GM19324 (cell line): ENCODE measurements at regions not wholly inside any gene's neighbourhood (a gene's known extent, or its start where the extent isn't known, plus 50 kb on each side); places are given as distances from the start of the nearest gene placed in this dataset.
"Not testable (repeated sequence)": the region's sequence is repeated elsewhere in the genome, so short reads cannot be mapped to it uniquely, and the experiment has no call there.

Experiments
- ATAC-seq: cut with Tn5 transposase; IDR thresholded peaks from one replicate; pipeline ENCODE4 v1.9.1; 2021; ENCODE audit warnings: mild to moderate bottlenecking, moderate library complexity; ENCODE audit not compliant: unreplicated experiment, low FRiP score

DNA sequence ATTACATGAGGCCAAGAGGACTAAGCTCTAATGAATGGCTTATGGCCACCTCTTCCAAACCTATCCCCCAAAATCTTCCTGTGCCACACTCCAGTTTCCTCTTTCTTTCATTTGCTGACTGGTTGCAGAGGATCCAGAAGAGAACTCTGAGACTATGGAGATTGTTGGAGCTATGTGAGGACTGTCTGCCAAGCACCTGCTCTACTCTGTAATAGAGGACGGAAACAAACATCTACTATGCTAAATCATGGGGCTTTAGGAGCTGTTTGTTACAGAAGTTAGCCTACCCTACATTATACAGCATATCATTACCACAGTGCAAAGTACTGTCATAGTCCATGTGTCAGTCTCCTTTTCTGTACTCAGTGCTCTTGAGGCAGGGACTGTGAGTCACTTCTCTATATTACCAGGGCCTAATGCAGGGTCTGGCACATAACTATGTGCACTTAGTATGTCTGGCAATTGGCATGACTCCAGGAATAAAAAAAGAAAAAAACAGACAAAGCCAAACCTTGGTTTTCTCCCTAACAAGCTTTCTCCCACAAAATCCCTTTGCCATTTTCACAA, 95.1 kb downstream of the RPAP3 start:
- no peak for ATAC-seq

DNA sequence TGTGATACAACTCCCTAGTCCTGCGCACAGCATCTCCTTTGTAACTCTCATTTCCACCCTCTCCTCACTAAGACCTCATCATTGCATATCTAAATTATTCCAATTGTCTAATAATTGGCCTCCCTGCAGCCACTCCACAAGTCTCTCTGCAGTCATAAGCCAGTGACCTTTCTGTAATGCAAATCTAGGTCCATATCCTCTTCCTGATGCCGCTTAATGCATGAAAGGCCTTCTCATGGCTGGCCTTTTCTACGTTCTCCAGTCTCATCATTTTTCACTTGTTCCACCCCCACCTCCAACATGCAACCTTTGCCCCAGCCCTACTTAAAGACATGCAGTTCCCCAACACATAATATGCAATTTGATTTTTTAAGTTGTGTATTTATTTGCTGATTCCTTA, 96.0 kb downstream of the RPAP3 start:
- ATAC-seq: no peak

- not testable (repeated sequence) for ATAC-seq
Measured at GRCh38 chr12:47608671-47609070, 97.2 kb downstream of the RPAP3 start.

DNA sequence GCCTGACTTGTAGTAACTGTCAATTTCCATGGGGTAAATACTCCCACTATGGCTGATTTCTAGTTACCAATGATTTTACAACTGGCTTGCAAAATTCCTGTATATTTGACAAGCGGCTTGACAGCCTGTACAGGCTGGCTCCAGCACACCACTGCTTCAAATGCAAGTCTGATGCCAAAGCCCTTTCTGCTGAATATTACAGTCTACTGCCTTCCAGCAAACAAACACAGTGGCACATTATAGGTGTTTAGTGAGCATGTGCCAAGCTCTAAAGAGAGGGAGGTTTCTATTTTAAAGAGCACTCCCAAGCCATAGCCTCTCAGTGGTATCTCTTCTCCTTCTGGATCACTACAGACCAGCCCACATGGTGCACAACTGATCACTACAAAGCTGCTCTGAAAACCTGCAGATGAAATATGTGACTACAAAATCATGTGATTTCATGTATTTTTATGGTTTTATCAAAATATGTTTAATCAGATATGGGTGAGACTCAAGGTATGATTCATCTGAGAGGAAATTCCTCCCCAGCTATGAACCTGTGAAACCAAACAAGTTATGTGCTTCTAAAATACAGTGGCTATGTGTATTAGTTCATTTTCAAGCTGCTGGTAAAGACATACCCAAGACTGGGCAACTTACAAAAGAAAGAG, 101.5 kb downstream of the RPAP3 start:
- no peak for ATAC-seq

GRCh38 chr12:47602949-47603558, 102.8 kb downstream of the RPAP3 start:
- no peak for ATAC-seq

DNA sequence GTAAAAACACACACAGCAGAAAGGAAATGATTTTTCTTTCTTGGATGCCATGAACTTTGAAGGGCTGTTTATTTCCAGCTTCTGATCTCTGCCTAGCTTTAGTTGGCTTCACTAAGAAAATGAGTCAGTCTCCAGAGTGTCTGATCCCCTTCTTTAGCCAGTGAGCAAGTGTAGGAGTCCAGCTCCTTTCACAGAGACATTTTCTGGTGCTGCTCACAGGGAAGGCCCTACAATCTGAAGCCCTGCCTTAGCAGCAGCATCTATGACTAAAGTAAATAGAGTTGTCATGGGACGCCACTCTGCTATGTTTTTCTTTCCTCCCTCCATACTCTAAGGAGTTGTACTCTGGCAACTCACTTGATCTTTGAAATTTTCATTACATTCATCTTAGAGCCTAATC, 103.5 kb downstream of the RPAP3 start:
- no peak for ATAC-seq

DNA sequence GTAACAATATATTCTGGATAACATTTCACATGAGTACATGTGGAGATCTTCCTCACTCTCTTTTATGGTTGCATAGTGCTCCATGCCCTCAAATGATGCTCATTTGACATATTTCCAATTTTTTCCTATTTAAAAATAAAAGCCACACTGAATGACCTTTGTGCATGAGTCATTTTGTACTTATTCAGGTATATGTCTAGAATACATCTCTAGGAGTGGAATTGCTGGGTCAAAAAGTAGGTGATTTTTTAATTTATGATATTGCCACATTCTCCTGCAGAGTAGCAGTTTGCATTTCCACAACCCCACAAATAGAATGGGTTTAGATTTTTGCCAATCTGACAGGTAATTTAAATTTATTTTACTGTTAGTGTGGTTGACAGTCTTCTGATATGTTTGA, 104.8 kb downstream of the RPAP3 start:
- ATAC-seq: no peak

DNA sequence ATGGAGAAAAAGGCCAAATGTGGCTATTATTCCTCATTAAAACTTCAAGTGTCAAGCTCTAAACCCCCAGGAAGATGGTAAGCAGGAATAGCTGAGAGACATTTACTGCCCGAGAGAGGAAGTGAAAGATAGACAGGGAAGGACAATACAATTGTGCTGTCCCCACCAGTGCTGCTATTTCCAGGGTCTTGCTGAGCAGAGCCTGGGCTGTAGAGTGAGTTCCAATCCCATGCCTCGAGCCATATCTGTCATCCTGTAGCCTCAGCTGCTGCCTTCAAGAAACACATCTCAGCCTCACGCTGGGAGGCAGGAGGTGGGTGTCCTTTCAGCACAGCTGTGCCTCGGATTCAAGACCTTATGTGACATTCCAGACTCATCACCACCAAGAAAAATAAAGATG, 114.0 kb downstream of the RPAP3 start:
- ATAC-seq: no peak

GRCh38 chr12:47591361-47591791, 114.5 kb downstream of the RPAP3 start:
- ATAC-seq: no peak

GRCh38 chr12:47590771-47591360, 115.0 kb downstream of the RPAP3 start:
- ATAC-seq: no peak

GRCh38 chr12:47586952-47587669, 118.7 kb downstream of the RPAP3 start:
- ATAC-seq: no peak

DNA sequence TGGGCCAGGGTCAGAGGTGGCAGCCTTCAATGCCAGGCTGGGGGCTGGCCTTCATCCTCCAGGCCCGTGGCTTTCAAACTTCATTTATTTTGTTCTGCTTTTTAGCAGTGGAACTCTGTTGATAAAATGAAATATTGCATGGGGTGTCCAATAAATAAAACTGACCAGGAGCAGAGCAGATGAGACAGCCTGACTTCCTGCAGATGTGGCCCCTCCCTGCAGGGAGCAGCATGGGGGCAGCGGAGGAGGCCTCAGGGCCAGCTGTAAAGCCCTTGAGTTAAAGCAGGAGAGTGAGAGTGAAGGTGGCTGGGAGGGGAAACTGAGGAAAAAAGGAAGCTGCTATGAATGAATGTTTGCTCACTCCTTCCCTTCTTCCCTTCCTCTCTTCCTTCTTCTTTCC, 120.3 kb downstream of the RPAP3 start:
- ATAC-seq: no peak

DNA sequence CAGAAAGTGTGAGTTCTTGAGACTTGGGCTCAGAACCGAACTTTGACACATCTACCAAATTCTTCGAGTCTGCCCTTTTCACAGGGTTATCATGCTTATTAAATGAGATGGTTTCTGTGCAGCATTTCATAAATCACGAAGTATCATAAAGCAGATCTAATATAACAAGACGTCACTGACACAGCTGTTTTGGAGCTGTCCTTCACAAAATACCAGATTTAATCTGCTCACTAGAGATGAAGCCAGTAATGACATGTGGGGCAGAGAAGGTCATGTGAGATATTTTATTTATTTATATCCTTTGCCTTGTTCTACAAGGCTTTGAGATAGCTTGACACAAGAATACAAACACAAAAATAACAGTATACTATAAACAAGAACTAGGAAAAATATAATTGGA, 127.0 kb downstream of the RPAP3 start:
- no peak for ATAC-seq

GRCh38 chr12:47577206-47577989, 128.4 kb downstream of the RPAP3 start:
- ATAC-seq: no peak

DNA sequence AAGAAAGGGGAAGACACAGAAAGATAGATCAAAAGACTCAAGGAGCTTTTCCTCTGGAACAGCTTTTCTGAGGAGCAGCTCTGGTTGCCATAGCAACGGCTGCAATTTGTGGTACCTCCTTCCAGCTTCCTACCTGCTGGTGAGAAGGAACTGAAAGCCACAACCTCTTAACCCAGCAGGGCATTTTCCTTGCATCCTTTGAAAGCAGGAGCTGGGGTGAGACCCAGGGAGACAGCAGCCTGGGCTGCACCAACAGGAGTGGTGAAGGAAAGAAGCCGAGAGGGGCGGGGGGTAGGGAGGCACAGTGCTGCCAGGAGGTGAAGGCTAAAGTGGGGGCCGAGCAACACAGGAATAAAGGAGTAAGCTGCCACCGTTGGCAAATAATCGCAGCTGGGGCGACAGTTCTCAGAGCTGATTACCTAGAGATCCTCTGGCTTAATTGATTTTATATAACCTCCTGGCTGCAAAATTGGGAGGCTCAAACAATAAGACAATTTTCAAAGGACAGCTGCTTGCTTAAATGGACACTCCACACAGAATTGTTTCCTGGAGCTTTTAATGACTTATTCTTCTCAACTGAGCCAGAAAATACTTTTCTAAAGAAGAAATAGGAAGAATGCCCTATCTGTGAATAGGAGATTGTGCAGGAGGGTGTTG, 129.4 kb downstream of the RPAP3 start:
- ATAC-seq: no peak

DNA sequence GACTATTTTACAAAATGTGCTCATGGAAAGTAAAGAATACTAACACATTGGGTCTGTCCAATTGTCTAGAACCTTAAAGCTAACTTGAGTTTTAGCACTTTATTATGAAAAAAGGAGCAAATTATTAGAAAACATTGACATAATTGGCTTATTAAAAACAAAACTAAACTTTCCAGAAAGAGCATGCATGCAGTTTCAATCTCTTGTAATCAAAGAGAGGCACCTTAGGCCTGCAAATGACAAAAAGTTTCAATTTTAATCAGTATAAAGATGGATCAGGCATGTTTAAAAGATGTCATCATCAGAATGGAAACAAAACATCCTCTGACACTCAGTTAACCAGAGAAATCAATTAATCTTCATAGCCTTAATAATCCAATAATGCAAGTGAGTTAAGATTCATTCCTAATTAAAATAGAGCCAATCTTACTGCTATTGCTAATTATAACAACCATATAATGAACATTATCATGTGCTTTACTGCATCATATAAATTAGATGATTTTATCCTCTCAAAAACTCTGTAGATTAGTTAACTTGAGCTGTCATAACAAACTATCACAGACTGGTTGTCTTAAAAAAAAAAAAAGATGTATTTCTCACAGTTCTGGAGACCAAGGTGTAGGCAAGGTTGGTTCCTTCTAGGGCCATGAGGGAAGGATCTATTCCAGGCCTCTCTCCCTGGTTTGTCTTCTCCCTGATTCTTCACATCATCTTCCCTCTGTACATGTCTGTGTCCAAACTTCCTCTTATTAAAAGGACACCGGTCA, 131.4 kb downstream of the RPAP3 start:
- no peak for ATAC-seq

GRCh38 chr12:47573146-47573659, 132.6 kb downstream of the RPAP3 start:
- ATAC-seq: no peak

DNA sequence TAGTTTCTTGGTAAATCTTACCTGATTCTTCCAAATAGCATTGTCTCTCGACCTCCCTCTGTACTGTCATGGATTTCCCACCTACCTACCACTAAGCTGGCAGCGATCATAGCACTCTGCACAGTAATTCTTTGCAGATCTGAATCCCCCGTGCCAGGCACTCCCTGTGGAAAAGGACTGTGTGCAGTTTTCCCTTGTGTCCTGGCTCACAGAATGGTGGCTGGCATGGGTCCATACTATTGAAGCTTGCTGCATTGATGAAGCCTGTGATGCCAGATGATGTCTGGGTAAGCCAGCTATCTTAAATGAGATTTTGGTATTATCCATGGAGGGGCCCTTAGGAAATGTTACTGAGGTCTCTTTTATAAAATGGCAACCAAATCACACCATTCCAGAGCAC, 135.7 kb downstream of the RPAP3 start:
- no peak for ATAC-seq

- ATAC-seq: no peak
Measured at GRCh38 chr12:47562201-47562600, 143.6 kb downstream of the RPAP3 start.
